Natural killer cell (primary cell): ENCODE measurements at regions not wholly inside any gene's neighbourhood (a gene's known extent, or its start where the extent isn't known, plus 50 kb on each side); places are given as distances from the start of the nearest gene placed in this dataset.

ENCODE experiments used
- ATAC-seq, 3 donors: fragments of 150-1000 bp in 2 of 3; fragments of 200-7000 bp in 1 of 3; cut with Tn5 transposase; 1 replicate in 1 of 3; 2 replicates in 2 of 3; pipeline ENCODE4 v1.10.0; 2021; ENCODE audit warnings: mild to moderate bottlenecking in 2 of 3, moderate library complexity in 2 of 3
- DNase-seq, 2 donors: peaks; one replicate each; pipeline versions ENCODE4 v3.0.0 to v3.0.0-alpha.2; 2013 to 2021; ENCODE audit warnings: mixed read lengths in 1 of 2
- H3K27ac ChIP-seq: one replicate; pipeline ENCODE4 v1.5.1; 2013; ENCODE audit warnings: mild to moderate bottlenecking, low read length
- H3K27me3 ChIP-seq: one replicate; pipeline ENCODE4 v1.6.1; 2013; ENCODE audit warnings: low read length; ENCODE audit not compliant: control insufficient read depth, insufficient read depth
- H3K36me3 ChIP-seq: one replicate; pipeline ENCODE4 v1.6.1; 2013; ENCODE audit warnings: low read length; ENCODE audit not compliant: control insufficient read depth, insufficient read depth
- H3K4me1 ChIP-seq: one replicate; pipeline ENCODE4 v1.6.1; 2013; ENCODE audit warnings: low read length; ENCODE audit not compliant: control insufficient read depth, insufficient read depth
- H3K4me3 ChIP-seq: one replicate; pipeline ENCODE4 v1.5.1; 2013; ENCODE audit warnings: low read length
- H3K9me3 ChIP-seq: one replicate; pipeline ENCODE4 v1.6.1; 2013; ENCODE audit warnings: low read length; ENCODE audit not compliant: control insufficient read depth, insufficient read depth
- H3K27ac Mint-ChIP-seq, 2 donors: one replicate each; pipeline ENCODE4 v1.8.0; 2022; ENCODE audit warnings: mild to moderate bottlenecking in 2 of 2, mixed read lengths in 2 of 2, moderate library complexity in 1 of 2
- H3K27me3 Mint-ChIP-seq, 2 donors: one replicate each; pipeline ENCODE4 v1.8.0; 2022; ENCODE audit warnings: low read depth in 2 of 2, mixed read lengths in 2 of 2
- H3K36me3 Mint-ChIP-seq: one replicate; pipeline ENCODE4 v1.8.0; 2022; ENCODE audit warnings: mixed read lengths
- H3K4me1 Mint-ChIP-seq, 2 donors: one replicate each; pipeline ENCODE4 v1.8.0; 2022; ENCODE audit warnings: mixed read lengths in 2 of 2
- H3K4me3 Mint-ChIP-seq: one replicate; pipeline ENCODE4 v1.8.0; 2022; ENCODE audit warnings: mild to moderate bottlenecking, moderate library complexity, mixed read lengths
- H3K9me3 Mint-ChIP-seq, 2 donors: one replicate each; pipeline ENCODE4 v1.8.0; 2022; ENCODE audit warnings: mixed read lengths in 2 of 2
- CTCF ChIP-seq: fragments of 200-600 bp; IDR thresholded peaks from one replicate; pipeline ENCODE4 v1.8.0; 2022; ENCODE audit warnings: antibody characterized with exemption
- WGBS: methylation state at CpG from one replicate; pipeline ENCODE4 v1.1.7; 2013; ENCODE audit warnings: missing lambda C conversion rate; ENCODE audit not compliant: insufficient coverage; 5-methylcytosine and 5-hydroxymethylcytosine counted together
- intact Hi-C: fragments of 100-400 bp; cut with micrococcal nuclease; formaldehyde crosslinking; loops from one replicate; pipeline ENCODE4 v1.14.2; 2022

GRCh38 chr6:71421611-71422010, 133.0 kb downstream of the OGFRL1 start:
- intact Hi-C loops = no loop called here
- Histone ChIP-seq H3K27me3 (peaks cover 29% of the 10 kb centered on the region), H3K36me3 (no peaks in the 10 kb centered on the region), H3K4me3 (no peak overlapping the region), H3K27ac (no peak overlapping the region), H3K4me1 (peaks cover 7% of the 10 kb centered on the region), H3K9me3 (no peaks in the 10 kb centered on the region)
- no peaks in the 10 kb centered on the region for H3K36me3 Mint-ChIP-seq
- peaks cover 27 to 45% of the 10 kb centered on the region in 2 donors for H3K27me3 Mint-ChIP-seq
- H3K9me3 Mint-ChIP-seq = no peaks in the 10 kb centered on the region
- DNase-seq (no peak), ATAC-seq (no peak)
- H3K4me1 Mint-ChIP-seq = no peaks in the 10 kb centered on the region
- TF ChIP-seq CTCF = no peak
- H3K4me3 Mint-ChIP-seq = no peak overlapping the region
- H3K27ac Mint-ChIP-seq = no peak overlapping the region
- WGBS = no CpG with 5 or more reads among the region's 4 CpGs

DNA sequence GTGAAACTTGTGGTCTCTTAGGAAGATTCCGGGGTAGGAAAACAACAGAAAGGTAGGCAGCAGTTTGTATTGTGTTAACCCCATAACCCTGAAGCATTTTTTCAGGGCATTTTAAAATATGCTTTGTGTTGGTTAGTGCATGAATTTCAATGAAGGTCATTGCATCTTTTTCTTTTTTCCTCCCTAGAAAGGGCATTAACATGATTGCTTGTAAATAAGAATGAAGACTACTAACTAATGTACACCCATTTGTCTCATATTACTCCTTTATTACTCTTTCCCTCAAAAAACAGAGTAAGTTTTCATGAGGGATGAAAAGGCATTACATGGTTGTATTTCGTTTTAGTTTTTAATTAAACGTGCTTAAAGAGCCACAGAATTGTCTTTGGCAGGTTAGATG, 141.4 kb downstream of the OGFRL1 start:
- H3K4me1 ChIP-seq = no peaks in the 10 kb centered on the region
- DNase-seq = no peak
- Mint-ChIP-seq H3K4me3 (no peak overlapping the region), H3K27ac (no peak overlapping the region), H3K27me3 (peaks cover 0 to 5% of the 10 kb centered on the region in 2 donors), H3K9me3 (peaks cover 0 to 4% of the 10 kb centered on the region in 2 donors), H3K36me3 (no peaks in the 10 kb centered on the region), H3K4me1 (no peaks in the 10 kb centered on the region)
- H3K4me3 ChIP-seq = no peak overlapping the region
- 77% methylated on average over 3 of the region's 3 CpGs for WGBS
- no peaks in the 10 kb centered on the region for H3K27me3 ChIP-seq
- intact Hi-C loops = no loop called here
- no peak for TF ChIP-seq CTCF
- H3K27ac ChIP-seq = no peak overlapping the region
- no peaks in the 10 kb centered on the region for H3K9me3 ChIP-seq
- no peak for ATAC-seq
- no peaks in the 10 kb centered on the region for H3K36me3 ChIP-seq

DNA sequence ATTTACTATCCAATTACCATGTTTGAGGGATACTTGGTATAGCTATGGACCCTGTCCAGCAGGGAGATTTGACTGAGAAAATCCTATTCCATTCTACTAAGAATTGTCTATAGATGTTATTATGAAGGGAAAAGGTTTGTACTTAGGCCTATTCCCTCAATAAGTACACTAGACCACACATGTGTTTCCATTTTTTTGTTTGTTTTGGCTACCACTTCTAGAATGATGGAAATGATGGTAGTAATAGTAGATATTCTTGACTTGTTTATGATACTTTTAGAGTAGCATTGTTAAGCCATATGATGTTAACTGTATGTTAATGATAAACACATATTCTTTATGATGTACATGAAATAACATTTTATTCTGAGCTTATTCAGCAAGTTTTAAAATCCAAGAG, 144.8 kb downstream of the OGFRL1 start:
- no peaks in the 10 kb centered on the region for H3K27me3 ChIP-seq
- H3K36me3 ChIP-seq = no peaks in the 10 kb centered on the region
- H3K4me1 ChIP-seq = no peaks in the 10 kb centered on the region
- TF ChIP-seq CTCF = no peak
- H3K9me3 ChIP-seq = no peaks in the 10 kb centered on the region
- H3K27ac Mint-ChIP-seq = no peak overlapping the region
- peaks cover 0 to 6% of the 10 kb centered on the region in 2 donors for H3K27me3 Mint-ChIP-seq
- no peak overlapping the region for H3K27ac ChIP-seq
- H3K4me1 Mint-ChIP-seq = no peaks in the 10 kb centered on the region
- H3K4me3 ChIP-seq = no peak overlapping the region
- no peak overlapping the region for H3K4me3 Mint-ChIP-seq
- H3K9me3 Mint-ChIP-seq = peaks cover 4 to 8% of the 10 kb centered on the region in 2 donors
- no peaks in the 10 kb centered on the region for H3K36me3 Mint-ChIP-seq
- ATAC-seq (no peak), DNase-seq (no peak)
- intact Hi-C loops = no loop called here

DNA sequence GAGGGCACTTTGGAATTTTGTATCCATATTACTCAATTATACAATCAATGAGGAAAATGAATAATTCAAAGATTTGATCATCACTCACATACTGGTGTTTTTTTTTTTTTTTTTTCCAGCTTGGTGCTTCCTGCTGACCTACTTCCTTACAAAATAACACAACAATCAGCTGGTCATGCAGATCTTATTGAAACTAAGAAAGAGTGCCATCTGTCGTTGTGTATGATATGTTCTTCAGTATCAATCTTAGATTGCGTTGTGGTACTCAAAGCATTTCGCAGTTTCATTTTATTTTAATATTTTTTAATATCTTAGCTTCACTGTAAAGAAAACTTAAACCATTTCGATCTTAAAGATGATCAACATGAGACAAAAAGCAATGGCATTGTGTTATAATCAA, 155.6 kb downstream of the OGFRL1 start:
- DNase-seq (no peak), ATAC-seq (no peak)
- H3K27me3 Mint-ChIP-seq = no peaks in the 10 kb centered on the region
- intact Hi-C loops = no loop called here
- H3K9me3 Mint-ChIP-seq = peaks cover 3 to 5% of the 10 kb centered on the region in 2 donors
- no peak overlapping the region for H3K4me3 Mint-ChIP-seq
- H3K9me3 ChIP-seq = no peaks in the 10 kb centered on the region
- H3K27ac Mint-ChIP-seq = no peak overlapping the region
- H3K36me3 ChIP-seq = no peaks in the 10 kb centered on the region
- no peaks in the 10 kb centered on the region for H3K27me3 ChIP-seq
- no peak for TF ChIP-seq CTCF
- H3K27ac ChIP-seq = no peak overlapping the region
- WGBS = 77% methylated on average over 3 of the region's 4 CpGs
- no peaks in the 10 kb centered on the region for H3K4me1 Mint-ChIP-seq
- no peak overlapping the region for H3K4me3 ChIP-seq
- no peaks in the 10 kb centered on the region for H3K4me1 ChIP-seq
- H3K36me3 Mint-ChIP-seq = no peaks in the 10 kb centered on the region
